Ovary (tissue), 3 donors: ENCODE measurements at regions not wholly inside any gene's neighbourhood (a gene's known extent, or its start where the extent isn't known, plus 50 kb on each side); places are given as distances from the start of the nearest gene placed in this dataset.

Source experiments
- CTCF ChIP-seq, 3 donors: fragments of 450-650 bp in 2 of 3; fragments of 200-600 bp in 1 of 3; IDR thresholded peaks; one replicate each; pipeline versions ENCODE4 v1.5.1 to v1.8.0; 2016 to 2022; ENCODE audit warnings: antibody characterized with exemption in 3 of 3, mild to moderate bottlenecking in 1 of 3
- EP300 ChIP-seq: sonication (generic); formaldehyde crosslinking; IDR thresholded peaks from one replicate; pipeline ENCODE4 v1.6.1; 2017; ENCODE audit warnings: antibody characterized with exemption
- POLR2A ChIP-seq: fragments of 450-650 bp; IDR thresholded peaks from one replicate; pipeline ENCODE4 v1.6.1; 2017; ENCODE audit warnings: antibody characterized with exemption, mild to moderate bottlenecking, moderate library complexity
- donor health status: DM: no; HTN: no; CAD: no.

GRCh38 chr7:125424721-125425120 lies 495.1 kb upstream of the POT1 start:
- TF ChIP-seq EP300 (no peak), CTCF (IDR thresholded peaks at IDR 0.05) (no peak), POLR2A (no peak)
